GM18505 (cell line): ENCODE measurements at regions not wholly inside any gene's neighbourhood (a gene's known extent, or its start where the extent isn't known, plus 50 kb on each side); places are given as distances from the start of the nearest gene placed in this dataset.
"Not testable (repeated sequence)": the region's sequence is repeated elsewhere in the genome, so short reads cannot be mapped to it uniquely, and the experiment has no call there.

Source experiments
- ATAC-seq: cut with Tn5 transposase; IDR thresholded peaks from one replicate; pipeline ENCODE4 v1.9.1; 2021; ENCODE audit not compliant: unreplicated experiment
- POLR2A ChIP-seq: IDR thresholded peaks from 4 replicates; pipeline ENCODE4 v1.6.1; 2011; ENCODE audit warnings: borderline replicate concordance; ENCODE audit not compliant: insufficient read depth, insufficient read length; ENCODE audit errors: extremely low read depth

DNA sequence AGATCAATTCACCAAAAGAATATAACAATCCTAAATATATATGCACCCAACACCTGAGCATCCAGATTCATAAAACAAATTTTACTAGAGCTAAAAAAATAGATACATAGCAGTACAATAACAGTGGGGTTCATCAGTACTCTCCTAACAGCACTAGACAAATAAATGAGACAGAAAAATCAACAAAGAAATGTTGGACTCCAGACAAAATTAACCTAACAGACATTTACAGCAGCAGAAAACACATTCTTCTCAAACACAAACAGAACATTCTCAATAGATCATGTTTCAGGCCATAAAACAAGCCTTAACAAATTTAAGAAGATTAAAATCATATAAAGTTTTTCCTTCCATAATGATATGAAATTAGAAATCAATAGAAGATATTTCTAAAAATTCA, 124.8 kb upstream of the NECTIN3 start:
- ATAC-seq: no peak
- no peak for TF ChIP-seq POLR2A

DNA sequence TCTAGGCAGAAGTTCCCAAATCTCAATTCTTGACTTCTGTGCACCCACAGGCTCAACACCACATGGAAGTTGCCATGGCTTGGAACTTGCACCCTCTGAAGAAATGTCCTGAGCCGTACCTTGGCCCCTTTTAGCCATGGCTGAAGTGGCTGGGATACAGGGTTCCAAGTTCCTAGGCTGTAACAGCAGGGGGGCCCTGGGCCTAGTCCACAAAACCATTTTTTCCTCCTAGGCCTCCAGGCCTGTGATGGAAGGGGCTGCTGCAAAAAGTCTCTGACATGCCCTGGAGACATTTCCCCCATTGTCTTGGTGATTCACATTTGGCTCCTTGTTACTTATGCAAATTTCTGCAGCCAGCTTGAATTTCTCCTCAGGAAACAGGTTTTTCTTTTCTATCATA, 122.4 kb upstream of the NECTIN3 start:
- ATAC-seq: not testable (repeated sequence)

DNA sequence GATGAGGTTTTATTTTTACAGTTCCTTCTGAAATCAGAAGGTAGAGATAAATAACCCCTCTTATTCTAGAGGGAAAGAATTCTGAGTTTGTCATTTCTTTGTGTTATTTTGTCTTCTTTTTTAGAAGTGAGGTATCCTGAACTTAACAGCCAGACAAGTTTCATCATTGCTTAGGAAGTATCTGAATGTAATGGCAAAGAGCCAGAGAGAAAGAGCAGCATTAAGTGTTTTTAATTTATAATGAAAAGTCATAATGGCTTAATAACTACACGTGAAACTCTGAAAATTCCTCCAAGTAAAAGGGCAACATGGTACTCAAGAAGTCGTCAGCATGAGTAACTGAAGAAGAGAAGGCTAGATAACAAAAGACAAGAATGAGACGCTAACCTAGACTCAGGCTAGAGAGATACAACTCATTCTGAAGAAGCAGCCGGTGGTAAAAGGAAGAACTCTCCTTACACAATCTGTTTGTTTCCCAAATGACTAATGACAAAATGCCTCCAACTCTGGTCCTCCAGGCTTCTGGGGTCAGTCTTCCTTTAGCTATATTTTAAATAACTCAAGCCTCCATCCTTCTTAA, 116.2 kb upstream of the NECTIN3 start:
- no peak for ATAC-seq
- no peak for TF ChIP-seq POLR2A

DNA sequence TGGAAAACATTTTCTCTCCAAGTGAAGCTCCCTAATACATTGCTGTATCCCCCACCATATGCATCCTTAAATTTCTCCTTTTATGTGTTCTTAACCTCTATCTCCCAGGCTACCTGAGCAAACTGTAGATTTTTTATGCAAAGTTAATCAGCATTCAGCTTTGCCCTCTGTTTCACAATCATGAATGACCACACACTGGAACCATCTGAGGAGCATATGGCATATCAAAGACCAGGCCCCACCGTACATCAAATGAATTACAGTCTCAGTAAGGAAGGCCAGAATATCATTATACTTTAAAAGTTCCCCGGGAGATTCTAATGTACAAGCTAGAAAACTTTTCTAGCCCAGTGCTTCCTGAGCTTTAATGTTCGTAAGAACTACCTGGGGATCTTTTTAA, 115.5 kb upstream of the NECTIN3 start:
- no peak for TF ChIP-seq POLR2A
- no peak for ATAC-seq

DNA sequence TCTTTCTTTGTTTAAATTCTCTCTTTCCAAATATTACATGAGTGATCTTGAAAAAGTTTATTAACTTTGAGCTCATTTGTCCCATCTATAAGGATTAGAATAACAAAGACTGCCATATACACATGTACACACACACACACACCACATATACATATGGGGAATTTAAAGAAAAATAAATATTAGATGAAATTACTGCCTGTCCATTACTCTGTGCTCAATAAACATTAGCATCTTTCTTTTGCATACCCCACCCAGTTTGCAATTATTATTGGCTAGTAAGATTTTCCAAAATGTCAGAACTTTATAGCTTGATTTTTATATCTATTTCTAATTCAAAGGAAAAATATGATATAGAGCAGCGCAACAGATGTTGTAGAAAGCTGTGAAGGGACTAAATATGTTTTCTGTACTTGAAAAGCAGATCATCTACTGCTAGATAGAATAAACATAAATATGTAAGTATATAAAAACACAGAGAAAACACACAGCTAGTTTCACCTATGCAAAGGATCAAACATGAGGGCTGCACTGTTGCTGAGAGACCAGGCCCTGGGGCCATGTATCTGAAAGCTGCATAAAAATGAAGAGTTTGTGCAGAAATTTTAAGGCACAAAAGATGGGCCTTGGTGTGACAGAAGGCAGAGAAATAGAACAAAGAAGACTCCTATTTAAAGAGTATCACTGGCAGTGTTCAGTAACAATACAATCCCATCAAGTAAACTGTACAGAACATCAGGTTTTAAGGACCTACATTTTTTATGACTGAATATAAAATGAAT, 114.2 kb upstream of the NECTIN3 start:
- TF ChIP-seq POLR2A: no peak
- ATAC-seq: no peak

DNA sequence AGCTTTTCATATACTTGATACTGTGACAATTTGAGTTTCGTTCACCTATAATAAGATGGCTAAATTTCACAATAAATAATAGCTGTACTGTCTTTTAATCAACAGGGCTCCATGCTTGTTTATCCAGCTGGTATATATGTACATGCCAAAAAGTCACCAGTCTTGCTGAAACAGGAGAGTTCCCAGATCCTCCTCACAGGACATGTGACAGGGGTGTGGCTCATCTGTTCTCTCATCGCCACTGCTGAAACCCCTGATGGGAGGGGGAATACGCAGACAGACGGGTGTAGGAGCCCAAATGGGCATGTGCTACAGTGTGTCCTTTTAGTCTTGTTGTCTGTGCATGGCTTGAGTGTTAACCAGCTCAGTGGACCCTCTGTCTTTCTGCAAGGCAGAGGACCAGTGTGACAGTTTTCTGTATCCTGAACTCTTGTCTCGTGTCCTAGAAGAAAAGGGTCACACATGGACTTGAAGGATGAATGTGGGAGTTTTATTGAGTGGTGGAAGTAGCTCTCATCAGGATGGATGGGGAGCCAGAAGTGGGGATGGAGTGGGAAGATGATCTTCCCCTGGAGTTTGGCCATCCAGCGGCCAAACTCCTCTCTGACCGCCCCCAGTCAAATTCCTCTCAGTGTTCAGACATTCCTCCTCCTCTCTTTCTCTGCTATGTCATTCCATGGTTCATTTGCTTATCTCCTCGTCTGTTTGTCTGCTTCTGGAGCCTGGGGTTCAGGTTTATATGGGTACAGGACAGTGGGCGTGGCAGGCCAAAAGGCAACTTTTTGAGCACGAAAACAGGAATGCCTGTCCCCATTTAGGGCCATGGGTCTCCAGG, 113.1 kb upstream of the NECTIN3 start:
- no peak for TF ChIP-seq POLR2A
- no peak for ATAC-seq

DNA sequence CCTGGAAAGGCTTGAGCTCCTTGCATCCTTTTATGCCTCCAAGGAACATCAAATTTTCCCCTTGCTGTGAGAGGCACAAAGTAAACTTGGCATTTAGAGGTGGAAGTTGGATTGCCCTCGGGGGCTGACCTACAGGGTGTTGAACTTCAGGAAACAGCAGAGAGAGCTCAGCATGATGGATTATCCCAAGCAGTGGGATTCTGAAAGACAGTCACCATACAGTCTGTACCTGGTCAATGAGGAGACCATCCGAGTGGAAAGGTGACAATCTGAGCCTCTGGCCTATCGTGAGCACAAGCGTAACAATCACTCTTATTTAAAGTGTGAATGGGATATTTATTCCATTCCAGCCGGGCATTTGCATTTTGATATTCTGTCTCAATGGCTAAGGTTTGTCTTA, 105.6 kb upstream of the NECTIN3 start:
- TF ChIP-seq POLR2A: no peak
- ATAC-seq: no peak

DNA sequence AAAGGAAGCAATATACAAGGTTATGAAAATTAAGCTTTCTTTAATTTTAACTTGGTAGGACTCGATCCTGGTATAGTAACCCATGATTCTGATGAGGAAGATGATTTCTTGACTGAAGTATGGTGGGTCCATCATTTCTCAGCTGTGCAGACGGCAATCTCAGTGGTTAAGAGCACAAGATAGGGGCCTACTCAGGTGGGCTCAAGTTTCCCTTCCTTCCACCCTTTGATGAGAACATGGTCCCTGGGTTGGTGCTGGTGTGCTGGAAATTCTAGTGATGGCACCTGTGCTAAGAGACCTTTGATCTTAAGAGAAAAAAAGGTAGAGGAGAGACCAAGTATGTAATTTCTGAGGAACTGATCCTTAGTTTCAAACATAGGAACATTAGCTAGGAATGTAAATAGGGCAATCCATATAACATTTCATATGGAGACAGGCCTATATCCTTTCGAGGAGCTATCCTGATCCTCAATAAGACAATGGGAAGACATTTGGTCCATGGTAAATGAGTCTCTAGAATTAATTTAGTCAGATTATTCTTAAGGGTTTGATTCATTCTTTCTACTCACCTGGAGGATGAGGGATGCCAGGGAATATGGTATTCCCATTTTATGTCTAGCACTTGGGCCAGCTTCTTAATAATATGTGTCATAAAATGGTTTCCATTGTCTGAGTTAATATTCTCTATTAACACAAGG, 104.5 kb upstream of the NECTIN3 start:
- no peak for TF ChIP-seq POLR2A
- no peak for ATAC-seq

DNA sequence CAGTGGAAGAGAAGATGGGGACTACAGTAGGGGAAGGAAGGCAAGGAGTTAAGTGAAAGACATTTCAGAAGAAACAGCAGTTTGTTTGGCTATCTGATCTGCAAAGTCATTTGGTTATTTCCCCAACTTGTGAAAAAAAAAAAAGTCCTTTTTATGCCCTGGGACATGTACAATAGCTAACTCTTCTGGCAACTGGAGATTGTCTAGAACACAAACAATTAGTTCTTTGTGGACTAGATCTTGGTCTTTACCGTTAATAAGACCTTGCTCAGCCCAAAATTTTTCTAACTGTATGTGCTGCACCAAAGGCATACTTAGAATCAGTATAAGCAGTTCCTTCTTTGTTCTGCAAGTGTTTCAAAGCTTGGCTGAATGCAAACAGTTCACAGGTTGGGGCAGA, 103.5 kb upstream of the NECTIN3 start:
- TF ChIP-seq POLR2A: no peak
- no peak for ATAC-seq

DNA sequence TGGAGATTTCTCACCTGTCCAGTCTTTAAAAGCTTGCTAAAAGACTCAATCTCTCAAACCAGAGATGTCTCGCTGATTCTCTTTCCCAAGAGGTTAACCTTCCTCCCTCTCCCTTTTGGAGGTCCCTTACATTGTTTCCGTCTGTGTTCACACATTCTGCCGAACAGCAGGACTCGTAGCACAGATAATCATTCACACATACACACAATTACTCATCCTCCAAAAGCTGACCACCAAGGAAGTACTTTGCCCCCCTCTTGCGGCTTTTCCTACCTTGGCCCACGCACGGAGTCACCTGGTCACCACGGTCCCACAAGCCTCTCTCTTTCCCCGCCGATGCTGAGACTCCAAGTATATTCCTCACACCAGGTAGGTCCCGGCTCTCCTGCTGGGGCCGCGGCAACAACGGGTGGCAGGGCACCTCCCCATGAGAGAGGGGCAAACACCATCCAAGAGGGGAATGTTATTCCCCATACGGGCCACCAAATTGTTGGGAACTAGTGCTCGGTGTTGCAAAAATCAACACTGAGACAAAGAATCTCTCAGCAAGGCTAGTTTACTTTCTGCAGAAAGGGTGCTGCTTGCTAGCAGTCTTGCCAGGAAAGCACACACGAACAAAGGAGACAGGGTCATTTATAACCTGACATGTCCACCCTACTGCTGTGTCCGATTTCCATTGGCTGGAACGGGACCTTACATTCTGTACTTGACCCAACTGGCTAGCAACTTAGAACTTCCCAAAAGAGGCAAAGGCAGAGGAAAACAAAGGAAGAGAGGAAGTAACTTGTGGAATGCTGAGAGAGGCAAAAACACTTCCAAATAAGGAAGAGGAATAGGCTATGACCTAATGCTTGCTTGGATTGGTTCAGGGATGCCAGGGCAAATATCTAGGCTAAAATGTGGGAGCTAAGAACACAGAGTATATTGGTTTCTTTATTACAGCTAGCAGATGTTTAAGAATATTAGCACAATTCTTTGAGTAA, 102.1 kb upstream of the NECTIN3 start:
- no peak for TF ChIP-seq POLR2A

DNA sequence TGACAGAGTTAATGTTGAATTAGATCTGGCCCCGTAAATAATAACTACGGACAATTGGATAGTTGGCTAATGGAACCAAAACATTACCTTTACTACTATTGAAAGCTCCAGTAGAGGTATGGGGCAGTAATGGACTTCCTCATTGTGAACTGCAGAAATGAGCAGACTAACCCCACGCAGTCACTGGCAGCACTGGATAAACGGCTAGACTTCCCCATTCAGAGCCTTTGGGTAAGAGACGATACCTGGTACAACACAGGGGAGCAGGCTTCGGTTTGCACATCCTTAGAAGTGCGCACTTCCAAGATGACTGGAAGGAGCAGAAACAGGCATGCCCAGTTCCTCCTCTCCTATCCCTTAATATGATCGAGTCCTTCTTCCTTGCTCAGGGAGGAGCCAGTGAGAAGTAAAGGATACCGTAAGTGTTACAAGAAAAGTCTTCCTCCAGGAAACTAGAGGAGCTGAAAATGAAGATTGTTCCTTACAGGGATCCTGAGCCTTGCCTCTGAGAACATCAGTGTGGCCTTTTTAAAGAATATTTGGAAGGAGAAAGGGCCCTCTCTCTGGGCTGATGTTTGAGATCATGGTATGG, 100.5 kb upstream of the NECTIN3 start:
- no peak for TF ChIP-seq POLR2A
- no peak for ATAC-seq

More for the DNA sequence above, 102.1 kb upstream of the NECTIN3 start:
- no peak for ATAC-seq
